SU-DHL-6 (cell line): ENCODE measurements at regions not wholly inside any gene's neighbourhood (a gene's known extent, or its start where the extent isn't known, plus 50 kb on each side); places are given as distances from the start of the nearest gene placed in this dataset.

ENCODE experiments used
- H2AFZ ChIP-seq: fragments of 200-600 bp; sonication (generic); 2 replicates; pipeline ENCODE4 v1.6.1; 2014; ENCODE audit warnings: low read depth, mild to moderate bottlenecking, moderate library complexity, mixed read lengths, antibody characterized with exemption, low read length; ENCODE audit not compliant: severe bottlenecking
- H3F3A ChIP-seq: fragments of 200-600 bp; shearing (Covaris generic); 2 replicates; pipeline ENCODE4 v1.6.0; 2016; ENCODE audit warnings: antibody characterized with exemption, mild to moderate bottlenecking; ENCODE audit not compliant: insufficient read depth
- H3K27ac ChIP-seq: fragments of 200-600 bp; sonication (generic); 2 replicates; pipeline ENCODE4 v1.5.1; 2016; ENCODE audit warnings: low read depth, mild to moderate bottlenecking, low read length, moderate library complexity, mixed read lengths
- H3K27me3 ChIP-seq: fragments of 200-600 bp; sonication (generic), shearing (Covaris generic); 2 replicates; pipeline ENCODE4 v1.6.0; 2014; ENCODE audit warnings: mild to moderate bottlenecking, low read length
- H3K36me3 ChIP-seq: fragments of 200-600 bp; sonication (generic); 2 replicates; pipeline ENCODE4 v1.6.1; 2014; ENCODE audit warnings: mild to moderate bottlenecking, low read length, mixed read lengths
- H3K4me2 ChIP-seq: fragments of 300-600, 200-600 bp; shearing (Covaris generic), sonication (generic); 2 replicates; pipeline ENCODE4 v1.6.0; 2014; ENCODE audit warnings: low read length, low read depth, mild to moderate bottlenecking; ENCODE audit not compliant: poor library complexity, severe bottlenecking
- H3K4me3 ChIP-seq: fragments of 200-600 bp; sonication (generic); 2 replicates; pipeline ENCODE4 v1.5.1; 2014; ENCODE audit warnings: antibody characterized with exemption, low read length, mild to moderate bottlenecking, mixed read lengths; ENCODE audit not compliant: insufficient read depth, poor library complexity, severe bottlenecking
- H3K79me2 ChIP-seq: fragments of 200-600 bp; sonication (generic); 2 replicates; pipeline ENCODE4 v1.6.1; 2014; ENCODE audit warnings: mild to moderate bottlenecking, low read length, moderate library complexity; ENCODE audit not compliant: insufficient read depth
- H3K9ac ChIP-seq: fragments of 200-600 bp; sonication (generic); 2 replicates; pipeline ENCODE4 v1.7.0; 2014; ENCODE audit warnings: mild to moderate bottlenecking, low read length
- H3K9me2 ChIP-seq: fragments of 200-600 bp; sonication (generic); replicated peaks from 2 replicates; pipeline ENCODE4 v1.6.1; 2014; ENCODE audit warnings: low read length; ENCODE audit not compliant: insufficient read depth
- H3K9me3 ChIP-seq: fragments of 200-600 bp; sonication (generic); 2 replicates; pipeline ENCODE4 v1.6.1; 2014; ENCODE audit warnings: low read length, mixed read lengths; ENCODE audit not compliant: insufficient read depth
- H4K20me1 ChIP-seq: fragments of 200-600 bp; sonication (generic); 2 replicates; pipeline ENCODE4 v1.6.1; 2014; ENCODE audit warnings: low read depth, mild to moderate bottlenecking, antibody characterized with exemption, low read length, moderate library complexity, mixed read lengths
- CTCF ChIP-seq: fragments of 200-600 bp; sonication (generic); IDR thresholded peaks from one replicate; pipeline ENCODE4 v1.5.1; 2017; ENCODE audit warnings: antibody characterized with exemption, mild to moderate bottlenecking, low read length, moderate library complexity; ENCODE audit not compliant: insufficient read depth, poor library complexity, severe bottlenecking
- EZH2phosphoT487 ChIP-seq: fragments of 200-600 bp; sonication (generic), shearing (Covaris generic); conservative IDR thresholded peaks from 2 replicates; pipeline ENCODE4 v1.6.1; 2018; ENCODE audit warnings: mild to moderate bottlenecking, antibody characterized with exemption, low read length, moderate library complexity, mixed read lengths

GRCh38 chr15:62334536-62334935 lies 169.5 kb upstream of the C2CD4B start:
- Histone ChIP-seq H3K4me3 (no peak overlapping the region), H3K9ac (no peak overlapping the region), H2AFZ (no peak overlapping the region), H3K36me3 (no peaks in the 10 kb centered on the region), H3K79me2 (no peaks in the 10 kb centered on the region), H3K4me2 (no peak overlapping the region), H3F3A (no peaks in the 10 kb centered on the region), H3K9me3 (no peaks in the 10 kb centered on the region), H3K27ac (no peak overlapping the region), H4K20me1 (no peaks in the 10 kb centered on the region), H3K27me3 (no peaks in the 10 kb centered on the region), H3K9me2 (no peaks in the 10 kb centered on the region)
- TF ChIP-seq EZH2phosphoT487 (no peak), CTCF (no peak)

- Histone ChIP-seq H3F3A (no peaks in the 10 kb centered on the region), H3K9me3 (no peaks in the 10 kb centered on the region), H3K27ac (no peak overlapping the region), H3K27me3 (no peaks in the 10 kb centered on the region), H3K4me2 (no peak overlapping the region), H3K36me3 (no peaks in the 10 kb centered on the region), H2AFZ (no peak overlapping the region), H3K79me2 (no peaks in the 10 kb centered on the region), H3K9ac (no peak overlapping the region), H3K9me2 (no peaks in the 10 kb centered on the region), H4K20me1 (no peaks in the 10 kb centered on the region), H3K4me3 (no peak overlapping the region)
- TF ChIP-seq EZH2phosphoT487 (no peak), CTCF (no peak)
Observed at GRCh38 chr15:62337934-62338333, 172.8 kb upstream of the C2CD4B start.

GRCh38 chr15:62338497-62338896 lies 173.4 kb upstream of the C2CD4B start:
- Histone ChIP-seq H2AFZ (no peak overlapping the region), H3K4me2 (no peak overlapping the region), H3K4me3 (no peak overlapping the region), H3K27me3 (no peaks in the 10 kb centered on the region), H3F3A (no peaks in the 10 kb centered on the region), H3K36me3 (no peaks in the 10 kb centered on the region), H3K9me3 (no peaks in the 10 kb centered on the region), H3K9me2 (no peaks in the 10 kb centered on the region), H3K27ac (no peak overlapping the region), H4K20me1 (no peaks in the 10 kb centered on the region), H3K9ac (no peak overlapping the region), H3K79me2 (no peaks in the 10 kb centered on the region)
- no peak for TF ChIP-seq CTCF
- no peak for TF ChIP-seq EZH2phosphoT487
